IMR-90 (cell line): ENCODE measurements at regions not wholly inside any gene's neighbourhood (a gene's known extent, or its start where the extent isn't known, plus 50 kb on each side); places are given as distances from the start of the nearest gene placed in this dataset.

Source experiments
- MAFK ChIP-seq: IDR thresholded peaks from 2 replicates; pipeline ENCODE4 v1.6.1; 2012; ENCODE audit warnings: low read depth, low read length, improper control_type of control experiment
- POLR2A ChIP-seq: IDR thresholded peaks from 2 replicates; pipeline ENCODE4 v1.6.1; 2012; ENCODE audit warnings: mild to moderate bottlenecking, low read depth, low read length
- TF ChIP-seq, protein P1 (sequence below): conservative IDR thresholded peaks from 2 replicates; pipeline ENCODE4 v1.5.1; 2012; ENCODE audit warnings: mild to moderate bottlenecking, low read depth, low read length, improper control_type of control experiment

DNA sequence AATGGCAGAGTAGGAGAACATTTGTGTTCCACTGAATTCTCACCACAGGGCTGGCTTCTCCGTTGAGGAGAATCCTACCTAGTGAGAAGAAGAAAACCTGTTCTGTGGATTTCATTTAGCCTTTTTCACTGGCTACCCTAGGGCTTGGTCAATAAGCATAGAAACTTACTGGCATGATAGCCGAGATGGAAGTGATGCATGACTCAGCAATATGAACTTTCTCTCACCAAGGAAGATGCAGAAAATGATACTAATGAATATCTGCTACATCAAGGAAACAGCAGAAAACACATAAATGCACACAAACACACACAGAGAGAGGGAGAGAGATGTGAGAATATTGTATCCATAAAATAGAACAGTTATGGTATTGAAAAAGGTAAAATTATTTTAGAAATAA is 216.3 kb downstream of the HHIP start:
- TF ChIP-seq, protein P1, sequence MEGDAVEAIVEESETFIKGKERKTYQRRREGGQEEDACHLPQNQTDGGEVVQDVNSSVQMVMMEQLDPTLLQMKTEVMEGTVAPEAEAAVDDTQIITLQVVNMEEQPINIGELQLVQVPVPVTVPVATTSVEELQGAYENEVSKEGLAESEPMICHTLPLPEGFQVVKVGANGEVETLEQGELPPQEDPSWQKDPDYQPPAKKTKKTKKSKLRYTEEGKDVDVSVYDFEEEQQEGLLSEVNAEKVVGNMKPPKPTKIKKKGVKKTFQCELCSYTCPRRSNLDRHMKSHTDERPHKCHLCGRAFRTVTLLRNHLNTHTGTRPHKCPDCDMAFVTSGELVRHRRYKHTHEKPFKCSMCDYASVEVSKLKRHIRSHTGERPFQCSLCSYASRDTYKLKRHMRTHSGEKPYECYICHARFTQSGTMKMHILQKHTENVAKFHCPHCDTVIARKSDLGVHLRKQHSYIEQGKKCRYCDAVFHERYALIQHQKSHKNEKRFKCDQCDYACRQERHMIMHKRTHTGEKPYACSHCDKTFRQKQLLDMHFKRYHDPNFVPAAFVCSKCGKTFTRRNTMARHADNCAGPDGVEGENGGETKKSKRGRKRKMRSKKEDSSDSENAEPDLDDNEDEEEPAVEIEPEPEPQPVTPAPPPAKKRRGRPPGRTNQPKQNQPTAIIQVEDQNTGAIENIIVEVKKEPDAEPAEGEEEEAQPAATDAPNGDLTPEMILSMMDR: no peak
- TF ChIP-seq POLR2A (no peak), MAFK (0 out of 2 replicates have a peak, but pooled peaks have one; percentile 20)
